Esophagus (tissue), 2 donors: ENCODE measurements at regions not wholly inside any gene's neighbourhood (a gene's known extent, or its start where the extent isn't known, plus 50 kb on each side); places are given as distances from the start of the nearest gene placed in this dataset.

ENCODE experiments used
- H3K27ac ChIP-seq, 2 donors: one replicate each; pipeline ENCODE4 v1.5.1; 2013; ENCODE audit warnings: low read depth in 2 of 2, mild to moderate bottlenecking in 2 of 2, inconsistent platforms in 1 of 2, low read length in 1 of 2, moderate library complexity in 1 of 2
- H3K27me3 ChIP-seq, 2 donors: one replicate each; pipeline ENCODE4 v1.6.1; 2013; ENCODE audit warnings: low read length in 2 of 2, control low read depth in 1 of 2, mild to moderate bottlenecking in 1 of 2; ENCODE audit not compliant: insufficient read depth in 2 of 2, control insufficient read depth in 1 of 2
- H3K36me3 ChIP-seq, 2 donors: one replicate each; pipeline ENCODE4 v1.6.1; 2013; ENCODE audit warnings: low read length in 1 of 2; ENCODE audit not compliant: control insufficient read depth in 2 of 2, insufficient read depth in 2 of 2
- H3K4me1 ChIP-seq, 2 donors: one replicate each; pipeline ENCODE4 v1.6.1; 2013; ENCODE audit warnings: low read length in 1 of 2; ENCODE audit not compliant: control insufficient read depth in 2 of 2, insufficient read depth in 2 of 2
- H3K4me3 ChIP-seq, 2 donors: one replicate each; pipeline ENCODE4 v1.5.1; 2013; ENCODE audit warnings: low read length in 2 of 2, mild to moderate bottlenecking in 2 of 2, low read depth in 1 of 2, moderate library complexity in 1 of 2
- H3K9me3 ChIP-seq, 2 donors: one replicate each; pipeline ENCODE4 v1.6.1; 2013; ENCODE audit warnings: mild to moderate bottlenecking in 2 of 2, low read depth in 1 of 2, low read length in 1 of 2, moderate library complexity in 1 of 2; ENCODE audit not compliant: control insufficient read depth in 2 of 2, insufficient read depth in 1 of 2
- WGBS, 2 donors: extraction: QIAGEN DNeasy Blood & Tissue Kit; methylation state at CpG; one replicate each; pipeline ENCODE4 v1.1.7; 2013; 5-methylcytosine and 5-hydroxymethylcytosine counted together
- donor health status: healthy with polysubstance abuse.
- donor health status: Bipolar disorder and iron deficiency.

DNA sequence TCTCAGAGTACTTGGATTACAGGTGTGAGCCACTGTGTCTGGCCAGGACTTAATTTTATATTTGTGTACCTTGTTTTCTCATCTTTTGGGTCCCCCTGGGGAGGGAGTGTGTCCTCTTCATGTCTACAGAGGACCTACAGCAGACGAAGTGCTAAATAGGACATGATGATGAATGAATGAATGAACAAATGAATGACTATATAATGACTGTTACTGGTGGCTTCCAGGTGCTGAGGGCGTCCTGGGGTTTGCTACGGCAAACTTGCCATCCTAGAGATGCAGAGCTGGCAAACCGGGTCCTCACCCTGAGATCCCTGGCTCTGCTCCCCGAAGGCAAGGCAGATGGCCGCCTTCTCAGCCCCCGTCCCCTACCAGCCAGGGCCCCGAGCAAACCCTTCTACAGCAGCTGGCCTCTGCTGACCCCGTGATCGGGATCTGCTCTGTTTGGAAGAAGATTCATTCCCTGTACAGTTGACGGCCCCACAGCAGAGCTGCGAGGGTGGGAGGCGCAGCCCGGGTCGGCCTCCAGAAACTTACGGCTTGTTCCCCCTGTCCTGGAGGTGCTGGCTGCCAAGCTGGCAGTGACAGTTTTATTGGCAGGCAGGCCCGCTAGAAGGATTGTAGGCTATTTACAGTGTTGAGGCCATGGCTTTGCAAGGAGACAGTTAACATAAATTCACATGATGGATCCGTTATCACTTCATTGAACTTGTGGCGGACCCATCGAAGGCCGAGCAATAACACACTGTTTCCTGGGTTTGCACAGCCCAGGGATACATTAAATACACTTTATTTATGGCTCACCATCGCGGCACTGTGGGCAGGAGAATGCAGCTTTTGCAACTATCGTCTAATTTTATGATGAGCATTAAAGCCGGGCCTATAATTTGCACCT, 197.7 kb upstream of the GSE1 start:
- H3K9me3 ChIP-seq: no peaks in the 10 kb centered on the region
- no peak overlapping the region for H3K27ac ChIP-seq
- no peaks in the 10 kb centered on the region for H3K4me1 ChIP-seq
- no peaks in the 10 kb centered on the region for H3K36me3 ChIP-seq
- H3K4me3 ChIP-seq: no peak overlapping the region
- no peaks in the 10 kb centered on the region for H3K27me3 ChIP-seq
- 74 to 78% methylated on average over 25 of the region's 25 CpGs for WGBS, 2 donors

DNA sequence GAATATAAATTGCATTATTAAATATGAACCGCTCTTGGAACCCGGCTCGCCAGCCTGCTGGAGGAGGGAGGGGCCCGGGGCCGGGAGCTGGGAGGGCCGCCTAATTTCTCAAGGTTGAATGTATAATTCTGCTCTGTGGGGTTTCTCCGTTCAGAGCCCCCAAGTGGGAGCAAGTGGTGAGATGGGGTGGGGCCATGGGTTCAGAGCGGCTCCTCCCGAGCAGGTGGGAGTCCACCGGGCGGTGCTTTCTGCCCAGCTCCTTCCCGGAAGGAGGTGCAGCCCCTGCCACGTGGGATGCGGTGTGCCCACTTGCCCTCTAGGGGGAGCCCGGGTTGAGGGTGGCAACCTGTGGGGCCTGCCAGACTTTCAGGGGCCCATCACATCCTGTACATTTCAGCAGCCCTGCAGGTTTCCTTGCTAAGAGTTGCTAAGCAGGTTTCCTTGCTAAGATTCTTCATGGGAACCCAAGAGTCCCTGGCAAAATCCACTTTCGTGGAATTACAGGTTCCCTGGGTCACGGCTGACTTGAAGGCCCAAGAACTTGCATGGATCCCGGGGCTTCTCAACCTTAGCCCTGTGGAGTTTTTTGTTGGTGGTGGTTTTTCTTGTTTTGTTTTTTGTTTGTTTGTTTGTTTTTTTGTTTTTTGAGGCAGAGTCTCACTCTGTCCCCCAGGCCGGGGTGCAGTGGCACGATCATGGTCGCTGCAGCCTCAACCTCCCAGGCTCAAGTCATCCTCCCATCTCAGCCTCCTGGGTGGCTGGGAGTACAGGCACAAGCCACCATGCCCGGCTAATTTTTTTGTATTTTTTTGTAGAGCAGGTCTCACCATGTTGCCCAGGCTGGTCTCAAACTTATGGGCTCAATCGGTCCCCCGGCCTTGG, 196.7 kb upstream of the GSE1 start:
- Histone ChIP-seq H3K36me3 (no peaks in the 10 kb centered on the region), H3K4me1 (no peaks in the 10 kb centered on the region), H3K4me3 (no peak overlapping the region), H3K9me3 (no peaks in the 10 kb centered on the region), H3K27ac (no peak overlapping the region), H3K27me3 (no peaks in the 10 kb centered on the region)
- 47 to 50% methylated on average over 24 of the region's 24 CpGs for WGBS, 2 donors

DNA sequence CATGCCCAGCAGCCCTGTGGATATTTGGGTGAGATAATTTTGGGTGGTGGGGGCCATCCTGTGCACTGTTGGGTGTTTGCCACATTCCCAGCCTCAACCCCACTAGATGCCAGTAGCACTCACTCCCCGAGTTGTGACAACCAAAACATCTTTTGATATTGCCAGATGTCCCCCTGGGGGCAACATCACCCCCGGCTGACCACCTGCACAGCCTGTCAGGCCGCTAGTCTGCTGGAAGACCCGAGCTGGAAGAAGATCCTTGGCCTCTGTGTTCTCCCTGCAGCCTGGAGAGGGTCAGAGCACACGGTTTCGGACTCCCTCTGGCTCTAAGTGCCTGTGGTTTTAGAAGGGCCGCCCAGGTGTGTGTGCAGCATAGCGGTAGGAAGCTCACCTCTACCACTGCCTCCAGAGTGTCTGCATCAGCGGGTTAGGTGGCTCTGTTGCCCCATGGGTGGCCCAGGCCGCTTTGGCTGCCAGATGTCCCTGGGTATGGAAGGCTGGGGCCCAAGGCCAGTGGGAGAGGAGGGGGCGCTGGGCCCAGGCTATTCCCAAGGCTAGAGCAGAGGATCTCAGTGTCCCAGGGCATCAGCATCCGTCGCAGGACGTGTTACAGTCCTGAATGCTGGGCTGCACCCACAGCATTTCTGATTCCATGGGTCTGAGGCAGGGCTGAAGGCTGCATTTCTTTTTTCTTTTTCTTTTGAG, 195.8 kb upstream of the GSE1 start:
- WGBS, 2 donors: 87 to 90% methylated on average over 14 of the region's 14 CpGs
- H3K4me3 ChIP-seq: no peak overlapping the region
- no peaks in the 10 kb centered on the region for H3K27me3 ChIP-seq
- H3K27ac ChIP-seq: no peak overlapping the region
- H3K4me1 ChIP-seq: no peaks in the 10 kb centered on the region
- no peaks in the 10 kb centered on the region for H3K9me3 ChIP-seq
- H3K36me3 ChIP-seq: no peaks in the 10 kb centered on the region

DNA sequence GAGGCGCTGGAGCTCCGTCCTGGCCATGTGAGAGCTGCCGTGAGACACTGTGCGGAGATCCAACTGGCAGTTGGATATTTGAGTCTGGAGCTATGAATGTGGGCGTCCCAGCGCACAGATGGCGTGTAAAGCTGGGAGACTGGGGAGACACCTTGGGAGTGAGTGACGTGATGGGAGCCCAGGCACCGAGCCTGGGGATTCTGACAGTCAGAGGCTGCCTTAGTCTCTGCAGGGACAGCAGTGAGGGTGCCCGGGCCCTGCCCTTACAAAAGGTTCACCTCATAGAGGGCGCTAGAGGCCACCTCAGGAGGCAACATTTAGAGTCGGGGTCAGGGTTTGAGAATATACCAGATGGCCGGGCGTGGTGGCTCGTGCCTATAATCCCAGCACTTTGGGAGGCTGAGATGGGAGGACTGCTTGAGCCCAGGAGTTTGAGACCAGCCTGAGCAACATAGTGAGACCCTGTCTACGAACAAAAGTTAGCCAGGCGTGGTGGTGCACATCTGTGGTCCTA, 194.1 kb upstream of the GSE1 start:
- Histone ChIP-seq H3K27me3 (no peaks in the 10 kb centered on the region), H3K27ac (no peak overlapping the region), H3K36me3 (no peaks in the 10 kb centered on the region), H3K4me3 (no peak overlapping the region), H3K4me1 (peaks cover 0 to 4% of the 10 kb centered on the region in 2 donors), H3K9me3 (no peaks in the 10 kb centered on the region)
- WGBS, 2 donors: 87 to 90% methylated on average over 17 of the region's 17 CpGs

DNA sequence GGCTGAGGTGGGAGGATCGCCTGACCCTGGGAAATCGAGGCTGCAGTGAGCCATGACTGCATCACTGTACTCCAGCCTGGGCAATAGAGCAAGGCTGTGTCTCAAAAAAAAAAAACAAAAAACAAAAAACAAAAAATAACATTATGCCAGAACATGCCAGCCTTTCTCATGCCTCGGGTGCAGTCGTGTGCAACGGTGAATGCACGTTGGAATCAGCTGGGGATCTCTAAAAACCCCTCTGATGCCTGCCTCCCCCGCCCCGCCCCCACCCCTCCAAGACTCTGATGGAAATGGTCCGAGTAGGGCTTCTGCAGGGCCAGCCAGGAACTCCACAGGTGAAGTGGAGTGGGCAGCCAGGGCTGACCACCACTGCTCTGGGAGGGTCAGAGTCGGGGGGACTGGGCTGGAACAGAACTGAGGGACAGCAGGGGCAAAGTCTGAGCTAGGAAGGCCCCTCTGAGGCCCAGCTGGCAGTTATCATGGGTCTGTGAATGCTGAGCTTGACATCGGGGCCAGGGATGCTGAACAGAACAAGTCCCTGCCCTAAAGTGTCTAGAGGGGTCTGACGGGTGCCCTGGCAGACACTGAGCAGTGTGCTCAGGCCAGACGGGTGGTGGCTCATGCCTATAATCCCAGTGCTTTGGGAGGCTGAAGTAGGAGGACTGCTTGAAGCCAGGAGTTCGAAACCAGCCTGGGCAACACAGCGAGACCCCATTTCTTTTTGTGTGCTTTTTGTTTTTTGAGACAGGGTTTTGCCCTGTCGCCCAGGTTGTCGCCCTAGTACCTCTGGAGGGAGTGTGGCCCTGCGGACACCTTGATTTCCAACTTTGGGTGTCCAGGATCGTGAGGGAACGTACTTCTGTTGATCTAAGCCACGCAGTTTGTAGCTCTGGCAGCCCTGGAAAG, 193.4 kb upstream of the GSE1 start:
- Histone ChIP-seq H3K27me3 (no peaks in the 10 kb centered on the region), H3K4me1 (peaks cover 0 to 4% of the 10 kb centered on the region in 2 donors), H3K27ac (no peak overlapping the region), H3K4me3 (no peak overlapping the region), H3K36me3 (no peaks in the 10 kb centered on the region), H3K9me3 (no peaks in the 10 kb centered on the region)
- WGBS, 2 donors: 84 to 88% methylated on average over 21 of the region's 21 CpGs

DNA sequence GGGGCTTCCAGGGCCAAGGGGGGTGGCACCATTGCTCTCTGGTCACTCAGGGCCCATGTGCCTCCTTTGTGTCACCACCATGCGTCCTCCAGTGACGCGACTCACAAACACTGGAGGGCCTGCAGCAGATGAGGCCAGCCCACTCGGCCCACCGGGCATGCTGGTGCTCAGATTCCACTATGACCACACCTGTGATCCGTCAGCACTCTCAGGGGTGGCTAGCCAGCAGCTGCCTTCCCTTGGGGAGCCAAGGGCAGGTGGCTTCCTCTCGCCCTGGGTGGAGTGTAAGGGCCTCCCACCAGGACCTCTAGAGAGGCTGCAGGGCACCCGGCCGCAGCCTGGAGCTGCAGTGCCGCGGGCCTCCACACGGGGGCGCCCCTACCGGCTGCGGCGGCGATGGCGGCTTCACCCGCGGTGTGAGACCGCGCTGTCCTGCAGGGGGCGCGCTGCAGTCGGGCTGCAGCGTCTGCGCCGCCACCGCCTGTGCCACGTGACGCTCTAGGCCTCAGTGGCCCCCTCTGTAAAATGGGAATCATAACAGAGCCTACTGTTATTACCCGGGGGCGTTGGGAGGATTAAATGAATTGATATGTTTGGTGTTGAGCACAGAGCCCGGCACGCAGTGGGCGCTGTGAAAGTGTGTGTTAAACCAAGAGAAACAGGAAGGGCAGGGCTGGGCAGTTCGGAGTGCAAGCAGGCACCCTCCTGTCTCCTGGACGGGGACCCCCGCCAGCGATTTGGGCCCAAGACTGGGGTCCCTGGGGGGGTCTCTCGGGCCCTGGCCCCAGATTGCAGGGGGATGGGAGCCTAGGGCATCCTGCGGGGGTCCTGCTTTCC, 192.4 kb upstream of the GSE1 start:
- no peaks in the 10 kb centered on the region for H3K9me3 ChIP-seq
- H3K27me3 ChIP-seq: no peaks in the 10 kb centered on the region
- H3K27ac ChIP-seq: no peak overlapping the region
- H3K4me3 ChIP-seq: no peak overlapping the region
- H3K36me3 ChIP-seq: peaks cover 0 to 2% of the 10 kb centered on the region in 2 donors
- WGBS, 2 donors: 41 to 48% methylated on average over 42 of the region's 42 CpGs
- peaks cover 0 to 4% of the 10 kb centered on the region in 2 donors for H3K4me1 ChIP-seq

DNA sequence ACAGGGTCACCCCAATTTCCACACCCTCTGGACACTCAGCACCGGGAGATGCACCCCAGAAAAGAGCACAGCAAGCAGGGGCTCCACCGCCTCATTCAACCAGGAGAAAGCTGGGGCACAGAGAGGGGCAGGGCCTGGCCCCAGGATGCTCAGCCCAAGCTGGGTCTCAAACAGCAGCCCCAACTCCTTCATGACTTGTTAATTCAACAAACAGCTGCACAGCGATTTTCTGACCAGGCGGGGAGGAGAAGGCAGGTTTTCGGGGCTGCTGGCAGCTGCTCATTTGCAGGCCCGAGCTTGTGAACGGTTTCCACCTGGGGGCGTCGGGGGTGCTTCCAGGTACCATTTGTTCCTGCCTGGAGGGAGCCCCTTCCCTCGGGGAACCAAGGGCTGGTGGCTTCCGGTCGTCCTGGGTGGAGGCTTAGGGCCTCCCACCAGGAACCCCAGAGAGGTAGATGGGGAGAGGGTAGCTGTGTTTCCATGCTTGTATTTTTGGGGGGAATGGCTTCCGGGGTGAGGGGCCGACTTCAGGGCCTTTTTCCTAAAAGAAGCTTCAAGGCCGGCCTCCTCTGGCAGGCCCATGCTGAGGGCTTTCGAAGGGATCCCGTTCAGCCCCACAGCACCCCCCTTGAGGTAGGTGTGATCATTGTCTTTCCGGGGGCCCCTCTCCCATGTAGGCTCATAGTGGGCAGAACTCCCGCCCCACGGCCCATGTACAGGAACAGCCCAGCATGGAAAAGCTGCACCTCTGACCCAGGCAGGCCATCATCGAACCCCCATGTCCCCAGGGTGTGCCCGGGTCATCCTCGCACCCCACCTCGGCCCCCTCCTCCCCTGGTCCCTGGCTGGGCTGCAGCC, 191.6 kb upstream of the GSE1 start:
- no peaks in the 10 kb centered on the region for H3K27me3 ChIP-seq
- H3K27ac ChIP-seq: no peak overlapping the region
- H3K9me3 ChIP-seq: no peaks in the 10 kb centered on the region
- no peak overlapping the region for H3K4me3 ChIP-seq
- peaks cover 0 to 4% of the 10 kb centered on the region in 2 donors for H3K4me1 ChIP-seq
- peaks cover 0 to 2% of the 10 kb centered on the region in 2 donors for H3K36me3 ChIP-seq
- 72 to 79% methylated on average over 22 to 24 of the region's 24 CpGs for WGBS, 2 donors
